A673 (cell line): ENCODE measurements at regions not wholly inside any gene's neighbourhood (a gene's known extent, or its start where the extent isn't known, plus 50 kb on each side); places are given as distances from the start of the nearest gene placed in this dataset.

ENCODE experiments used
- BruUV-seq: library from RNA; stranded (reverse); fragments of 400-500 nt; replicated peaks from 2 replicates; lab custom pipeline; 2021; lab: Mats Ljungman, UMichigan
- CTCF ChIA-PET: fragments of 300-600 bp; sonication (Branson Sonifier 250); formaldehyde crosslinking; loops from one replicate; lab custom pipeline; 2022; ENCODE audit warnings: antibody characterized with exemption; lab: Charles Lee
- POLR2A ChIA-PET: fragments of 300-600 bp; sonication (Branson Sonifier 250); formaldehyde crosslinking; loops from one replicate; lab custom pipeline; 2022; ENCODE audit warnings: antibody characterized with exemption; ENCODE audit not compliant: low non-redundant PET; lab: Charles Lee
- DNase-seq: peaks from one replicate; pipeline ENCODE4 v3.0.0-alpha.2; 2015; ENCODE audit warnings: low spot score
- H3K27ac ChIP-seq: fragments of 200-600 bp; sonication (generic); 2 replicates; pipeline ENCODE4 v1.5.1; 2016; ENCODE audit warnings: mixed run types, low read depth, mild to moderate bottlenecking, mixed read lengths, antibody characterized with exemption, low read length; ENCODE audit not compliant: poor library complexity, severe bottlenecking
- H3K27me3 ChIP-seq: fragments of 200-600 bp; sonication (generic); replicated peaks from 2 replicates; pipeline ENCODE4 v1.6.1; 2017; ENCODE audit warnings: mixed run types, low read depth, mild to moderate bottlenecking, mixed read lengths, antibody characterized with exemption, low read length; ENCODE audit not compliant: insufficient read depth, poor library complexity
- H3K36me3 ChIP-seq: fragments of 200-600 bp; sonication (generic); 2 replicates; pipeline ENCODE4 v1.6.1; 2016; ENCODE audit warnings: mixed run types, mild to moderate bottlenecking, mixed read lengths, antibody characterized with exemption, low read length; ENCODE audit not compliant: insufficient read depth, poor library complexity, severe bottlenecking
- H3K4me1 ChIP-seq: fragments of 200-600 bp; sonication (generic); 2 replicates; pipeline ENCODE4 v1.6.1; 2017; ENCODE audit warnings: mixed run types, mild to moderate bottlenecking, mixed read lengths, antibody characterized with exemption, low read length; ENCODE audit not compliant: insufficient read depth, poor library complexity, severe bottlenecking
- H3K4me3 ChIP-seq: fragments of 200-600 bp; sonication (generic); 2 replicates; pipeline ENCODE4 v1.5.1; 2016; ENCODE audit warnings: low read depth, mixed run types, mild to moderate bottlenecking, mixed read lengths, low read length; ENCODE audit not compliant: poor library complexity, severe bottlenecking
- H3K9me3 ChIP-seq: fragments of 200-600 bp; sonication (generic); 2 replicates; pipeline ENCODE4 v1.6.1; 2016; ENCODE audit warnings: mixed run types, low read depth, mild to moderate bottlenecking, mixed read lengths, antibody characterized with exemption, low read length; ENCODE audit not compliant: poor library complexity, severe bottlenecking
- EZH2 ChIP-seq: fragments of 200-600 bp; sonication (generic); IDR thresholded peaks from 2 replicates; pipeline ENCODE4 v1.6.1; 2017; ENCODE audit warnings: borderline replicate concordance, low read depth, mild to moderate bottlenecking, mixed read lengths, antibody characterized with exemption, low read length; ENCODE audit not compliant: poor library complexity, severe bottlenecking
- intact Hi-C: fragments of 100-400 bp; cut with micrococcal nuclease; formaldehyde crosslinking; loops from one replicate; pipeline ENCODE4 v1.10.0; 2022; ENCODE audit not compliant: unreplicated experiment
- TF ChIP-seq, protein P1 (sequence below): fragments of 300-800, 200-600 bp; sonication (generic); conservative IDR thresholded peaks from 2 replicates; pipeline ENCODE4 v1.5.1; 2017; ENCODE audit warnings: low read depth, mild to moderate bottlenecking, antibody characterized with exemption, low read length, moderate library complexity, mixed read lengths

DNA sequence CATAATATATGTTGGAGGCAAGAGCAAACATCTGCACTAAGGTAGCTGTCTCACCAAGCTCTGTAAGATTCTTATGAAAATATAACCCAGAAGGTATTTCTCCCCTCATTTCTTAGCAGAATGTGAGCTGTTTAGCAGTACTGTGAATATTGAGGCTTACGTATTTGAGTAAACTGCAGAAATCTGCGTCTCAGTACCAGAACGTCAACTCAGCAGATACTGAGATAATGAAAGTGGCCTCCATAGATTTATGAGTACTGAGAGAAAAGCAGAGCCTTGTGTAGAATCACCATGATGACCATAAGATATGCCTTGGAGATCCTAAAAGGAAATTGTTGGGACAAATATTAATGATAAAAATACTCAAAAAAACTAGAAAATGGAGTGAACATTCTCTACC is 296.7 kb upstream of the TECRL start:
- Histone ChIP-seq H3K27me3 (no peaks in the 10 kb centered on the region), H3K27ac (no peak overlapping the region), H3K4me3 (no peak overlapping the region), H3K9me3 (no peaks in the 10 kb centered on the region), H3K4me1 (no peaks in the 10 kb centered on the region), H3K36me3 (no peaks in the 10 kb centered on the region)
- POLR2A ChIA-PET: no interaction called here
- no peak for TF ChIP-seq EZH2
- TF ChIP-seq, protein P1, sequence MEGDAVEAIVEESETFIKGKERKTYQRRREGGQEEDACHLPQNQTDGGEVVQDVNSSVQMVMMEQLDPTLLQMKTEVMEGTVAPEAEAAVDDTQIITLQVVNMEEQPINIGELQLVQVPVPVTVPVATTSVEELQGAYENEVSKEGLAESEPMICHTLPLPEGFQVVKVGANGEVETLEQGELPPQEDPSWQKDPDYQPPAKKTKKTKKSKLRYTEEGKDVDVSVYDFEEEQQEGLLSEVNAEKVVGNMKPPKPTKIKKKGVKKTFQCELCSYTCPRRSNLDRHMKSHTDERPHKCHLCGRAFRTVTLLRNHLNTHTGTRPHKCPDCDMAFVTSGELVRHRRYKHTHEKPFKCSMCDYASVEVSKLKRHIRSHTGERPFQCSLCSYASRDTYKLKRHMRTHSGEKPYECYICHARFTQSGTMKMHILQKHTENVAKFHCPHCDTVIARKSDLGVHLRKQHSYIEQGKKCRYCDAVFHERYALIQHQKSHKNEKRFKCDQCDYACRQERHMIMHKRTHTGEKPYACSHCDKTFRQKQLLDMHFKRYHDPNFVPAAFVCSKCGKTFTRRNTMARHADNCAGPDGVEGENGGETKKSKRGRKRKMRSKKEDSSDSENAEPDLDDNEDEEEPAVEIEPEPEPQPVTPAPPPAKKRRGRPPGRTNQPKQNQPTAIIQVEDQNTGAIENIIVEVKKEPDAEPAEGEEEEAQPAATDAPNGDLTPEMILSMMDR: no peak
- BruUV-seq: no TSS peak
- intact Hi-C loops: no loop called here
- CTCF ChIA-PET: no interaction called here
- no peak for DNase-seq

DNA sequence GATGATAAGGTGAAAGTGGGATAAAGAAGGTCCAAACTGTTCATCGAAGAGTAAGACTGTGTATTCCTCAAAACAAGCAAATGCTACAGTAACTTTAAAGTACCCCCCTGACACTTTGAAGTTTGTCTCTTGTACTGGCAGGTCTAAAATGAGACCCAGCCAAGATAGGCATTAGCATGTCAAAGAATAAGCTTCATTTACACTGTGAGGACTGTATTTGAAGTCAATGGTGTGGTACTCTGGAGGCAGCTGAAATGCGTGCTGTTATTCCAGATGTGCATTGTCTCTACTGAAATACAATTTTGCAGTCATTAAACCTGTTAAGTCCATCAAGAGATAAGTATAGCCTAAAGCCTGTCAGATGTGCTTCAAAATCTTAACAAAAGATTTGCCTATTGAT is 288.9 kb upstream of the TECRL start:
- intact Hi-C loops: no loop called here
- ChIA-PET POLR2A (no interaction called here), CTCF (no interaction called here)
- BruUV-seq: no TSS peak
- no peak for TF ChIP-seq EZH2
- TF ChIP-seq, protein P1: no peak
- no peak for DNase-seq
- Histone ChIP-seq H3K9me3 (no peaks in the 10 kb centered on the region), H3K27me3 (no peaks in the 10 kb centered on the region), H3K4me1 (no peaks in the 10 kb centered on the region), H3K4me3 (no peak overlapping the region), H3K36me3 (no peaks in the 10 kb centered on the region), H3K27ac (no peak overlapping the region)

DNA sequence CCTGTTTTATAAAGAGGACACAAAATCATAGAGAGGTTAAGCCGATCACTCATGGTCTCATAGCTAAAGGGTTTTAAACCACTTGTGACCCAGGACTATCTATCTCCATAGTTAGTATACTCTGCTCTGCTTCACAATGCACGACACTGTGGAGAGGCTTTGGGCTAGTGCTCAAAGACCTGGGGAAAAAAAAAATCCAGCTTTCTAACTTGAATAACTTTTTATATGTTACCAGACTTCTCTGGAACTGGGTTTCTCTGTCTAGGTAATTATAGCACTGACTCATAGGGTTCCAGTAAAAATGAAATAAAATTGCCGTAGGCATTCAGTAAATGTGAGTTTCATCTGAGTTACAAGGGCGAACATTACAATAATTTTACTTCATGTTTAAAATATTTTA is 273.7 kb upstream of the TECRL start:
- POLR2A ChIA-PET: no interaction called here
- CTCF ChIA-PET: no interaction called here
- no TSS peak for BruUV-seq
- Histone ChIP-seq H3K4me3 (no peak overlapping the region), H3K27me3 (no peaks in the 10 kb centered on the region), H3K36me3 (no peaks in the 10 kb centered on the region), H3K27ac (no peak overlapping the region), H3K9me3 (no peaks in the 10 kb centered on the region), H3K4me1 (no peaks in the 10 kb centered on the region)
- DNase-seq: no peak
- intact Hi-C loops: no loop called here
- TF ChIP-seq, protein P1: no peak
- TF ChIP-seq EZH2: no peak
